ENCODE measurements at regions not wholly inside any gene's neighbourhood (a gene's known extent, or its start where the extent isn't known, plus 50 kb on each side); places are given as distances from the start of the nearest gene placed in this dataset.

DNA sequence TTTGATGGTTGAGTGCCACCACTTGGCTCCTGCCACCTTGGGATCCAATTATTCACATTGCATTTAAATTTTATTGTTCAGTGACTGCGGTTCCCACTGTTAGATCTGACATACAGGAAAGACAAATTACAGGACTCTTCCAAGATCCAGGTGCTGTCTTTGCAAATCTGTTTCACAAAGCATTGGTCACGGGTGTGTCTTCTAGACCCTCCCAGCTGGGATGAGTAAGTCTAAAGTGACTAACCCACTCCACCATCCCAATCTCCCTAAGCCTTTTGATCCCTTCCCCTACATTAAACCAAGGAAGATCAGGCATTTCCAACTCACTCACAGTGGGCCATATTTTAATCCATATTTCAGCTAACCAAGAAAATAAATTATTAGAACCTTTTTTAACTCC lies 1016.3 kb upstream of the CTNND2 start:
- peaks cover 0 to 50% (median 14%) of the 10 kb centered on the region in 8 donors for H3K9me3 ChIP-seq
- no peak overlapping the region for H3K27ac ChIP-seq
- no peaks in the 10 kb centered on the region for H3K4me1 ChIP-seq
- WGBS, 5 donors = 50 to 96% (median 80%) methylated on average over 2 of the region's 2 CpGs
- intact Hi-C loops (cut with DNase I; ENCODE audit: low total_unique reads) = no loop called here
- no peaks in the 10 kb centered on the region for H3K27me3 ChIP-seq (replicated peaks in 1 of 7)
- DNase-seq = no peak
- H3K36me3 ChIP-seq = no peaks in the 10 kb centered on the region
- TF ChIP-seq CTCF (IDR thresholded peaks at IDR 0.05 in 8 of 11, conservative IDR thresholded peaks at IDR 0.05 in 3 of 11) (no peak), POLR2AphosphoS5 (IDR thresholded peaks at IDR 0.05) (no peak), POLR2A (IDR thresholded peaks at IDR 0.05) (no peak)
- H3K4me3 ChIP-seq = no peak overlapping the region

DNA sequence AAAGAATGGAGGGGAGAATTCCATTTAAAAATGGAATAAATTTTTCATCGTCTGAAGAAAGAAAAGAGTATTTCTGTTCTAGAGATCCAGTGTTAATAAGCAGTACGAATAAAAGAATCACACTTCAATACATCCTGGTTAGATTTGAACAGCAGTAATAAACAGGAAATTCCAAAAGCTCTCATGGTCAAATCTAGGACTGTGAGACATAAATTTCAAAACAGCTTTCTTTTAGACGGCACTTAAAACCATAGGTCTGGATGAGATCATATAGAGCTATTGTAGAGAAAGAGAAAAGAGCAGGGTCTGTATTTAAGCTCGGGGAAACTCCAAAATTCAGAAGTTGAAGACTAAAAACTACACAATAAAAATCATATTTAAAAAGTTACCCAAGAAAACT lies 1006.9 kb upstream of the CTNND2 start:
- intact Hi-C loops (cut with DNase I; ENCODE audit: low total_unique reads) = no loop called here
- H3K36me3 ChIP-seq = no peaks in the 10 kb centered on the region
- H3K4me1 ChIP-seq = no peaks in the 10 kb centered on the region
- TF ChIP-seq CTCF (IDR thresholded peaks at IDR 0.05 in 8 of 11, conservative IDR thresholded peaks at IDR 0.05 in 3 of 11) (no peak), POLR2AphosphoS5 (IDR thresholded peaks at IDR 0.05) (no peak), POLR2A (IDR thresholded peaks at IDR 0.05) (no peak)
- peak overlapping the region in 7 of 8 donors; percentile 15 to 76 (median 67) for H3K27ac ChIP-seq
- 16 to 31% (median 22%) methylated on average over 4 of the region's 4 CpGs for WGBS, 5 donors
- no peak for DNase-seq
- H3K9me3 ChIP-seq = peaks cover 0 to 4% (median 1%) of the 10 kb centered on the region in 8 donors
- no peaks in the 10 kb centered on the region for H3K27me3 ChIP-seq (replicated peaks in 1 of 7)
- H3K4me3 ChIP-seq = no peak overlapping the region

DNA sequence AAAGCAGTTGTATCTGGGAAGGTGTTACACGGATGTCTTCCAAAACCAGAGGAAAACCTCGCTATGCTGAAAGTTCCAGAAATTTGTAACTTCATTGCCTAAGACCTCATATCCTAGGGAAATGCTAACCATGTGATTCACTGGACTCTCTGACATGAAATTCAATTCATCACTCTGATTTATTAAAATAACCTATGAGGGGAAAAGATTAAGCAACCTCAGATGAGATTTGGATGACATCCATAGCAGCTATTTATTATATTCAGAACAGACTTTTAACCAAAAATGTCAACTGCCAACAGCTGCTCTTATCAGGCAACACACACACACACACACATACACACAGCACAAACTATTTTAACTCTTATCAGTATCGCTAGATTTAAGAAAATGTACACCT lies 1006.4 kb upstream of the CTNND2 start:
- Histone ChIP-seq H3K36me3 (no peaks in the 10 kb centered on the region), H3K27me3 (replicated peaks in 1 of 7) (no peaks in the 10 kb centered on the region), H3K4me3 (no peak overlapping the region), H3K4me1 (no peaks in the 10 kb centered on the region), H3K9me3 (no peaks in the 10 kb centered on the region), H3K27ac (peak overlapping the region in 7 of 8 donors; percentile 15 to 76 (median 67))
- WGBS, 5 donors = 14 to 22% (median 19%) methylated on average over 3 of the region's 3 CpGs
- DNase-seq = no peak
- intact Hi-C loops (cut with DNase I; ENCODE audit: low total_unique reads) = no loop called here
- TF ChIP-seq POLR2AphosphoS5 (IDR thresholded peaks at IDR 0.05) (no peak), CTCF (IDR thresholded peaks at IDR 0.05 in 8 of 11, conservative IDR thresholded peaks at IDR 0.05 in 3 of 11) (no peak), POLR2A (IDR thresholded peaks at IDR 0.05) (no peak)

- 64 to 76% (median 67%) methylated on average over 4 of the region's 4 CpGs for WGBS, 5 donors
- Histone ChIP-seq H3K4me3 (no peak overlapping the region), H3K27ac (no peak overlapping the region), H3K4me1 (no peaks in the 10 kb centered on the region), H3K9me3 (peaks cover 0 to 7% (median 0%) of the 10 kb centered on the region in 8 donors), H3K27me3 (replicated peaks in 1 of 7) (no peaks in the 10 kb centered on the region), H3K36me3 (no peaks in the 10 kb centered on the region)
- intact Hi-C loops (cut with DNase I; ENCODE audit: low total_unique reads) = no loop called here
- DNase-seq = no peak
- TF ChIP-seq POLR2AphosphoS5 (IDR thresholded peaks at IDR 0.05) (no peak), POLR2A (IDR thresholded peaks at IDR 0.05) (no peak)
These were observed 998.4 kb upstream of the CTNND2 start for GRCh38 chr5:12902611-12903010.

DNA sequence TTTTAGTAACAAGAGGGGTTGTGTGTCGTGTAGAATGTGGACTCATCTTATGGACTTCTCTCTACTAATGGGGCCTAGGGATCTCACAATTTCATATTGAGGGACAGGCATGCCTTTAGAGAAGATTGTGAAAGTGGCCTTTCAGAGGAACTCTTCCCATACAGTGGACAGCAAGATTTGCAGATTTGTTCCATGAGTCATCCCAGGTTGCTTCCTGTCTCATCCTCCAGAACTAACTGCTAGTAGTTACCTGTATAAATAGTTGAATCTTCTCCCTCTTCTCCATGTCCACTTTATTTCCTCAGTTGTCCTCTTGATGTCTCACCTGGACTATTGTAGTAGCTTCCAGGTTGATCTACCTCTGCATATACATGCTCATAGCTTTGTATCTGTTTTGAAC lies 997.5 kb upstream of the CTNND2 start:
- TF ChIP-seq POLR2A (IDR thresholded peaks at IDR 0.05) = no peak
- TF ChIP-seq CTCF (IDR thresholded peaks at IDR 0.05 in 8 of 11, conservative IDR thresholded peaks at IDR 0.05 in 3 of 11) = no peak
- no peak for TF ChIP-seq POLR2AphosphoS5 (IDR thresholded peaks at IDR 0.05)
- Histone ChIP-seq H3K27me3 (replicated peaks in 1 of 7) (no peaks in the 10 kb centered on the region), H3K4me1 (no peaks in the 10 kb centered on the region), H3K9me3 (peaks cover 0 to 7% (median 0%) of the 10 kb centered on the region in 8 donors), H3K27ac (no peak overlapping the region), H3K36me3 (no peaks in the 10 kb centered on the region), H3K4me3 (no peak overlapping the region)
- WGBS, 5 donors = 29 to 94% (median 88%) methylated on average over 1 of the region's 1 CpG
- intact Hi-C loops (cut with DNase I; ENCODE audit: low total_unique reads) = no loop called here
- DNase-seq = no peak
